Right lobe of liver (tissue), 4 donors: ENCODE measurements at regions not wholly inside any gene's neighbourhood (a gene's known extent, or its start where the extent isn't known, plus 50 kb on each side); places are given as distances from the start of the nearest gene placed in this dataset.

Experiments
- CTCF ChIP-seq, 4 donors: fragments of 200-600 bp in 3 of 4; fragments of 450-650 bp in 1 of 4; IDR thresholded peaks; one replicate each; pipeline versions ENCODE4 v1.5.1 to v1.8.0; 2016 to 2022; ENCODE audit warnings: antibody characterized with exemption in 4 of 4, mild to moderate bottlenecking in 2 of 4
- POLR2A ChIP-seq: fragments of 450-650 bp; IDR thresholded peaks from one replicate; pipeline ENCODE4 v1.6.1; 2017; ENCODE audit warnings: antibody characterized with exemption, mild to moderate bottlenecking
- donor health status: DM: no; HTN: no; CAD: no.
- donor health status: DM: no; HTN: no; CAD: no.
- donor health status: DM: no; HTN: yes; CAD: no.

- TF ChIP-seq POLR2A (no peak), CTCF (IDR thresholded peaks at IDR 0.05) (no peak)
Measured at GRCh38 chr2:145657265-145657664, 1137.3 kb upstream of the ZEB2 start.
